Amniotic epithelial cell (primary cell): ENCODE measurements at regions not wholly inside any gene's neighbourhood (a gene's known extent, or its start where the extent isn't known, plus 50 kb on each side); places are given as distances from the start of the nearest gene placed in this dataset.

Experiments used
- DNase-seq: peaks from one replicate; pipeline ENCODE4 v3.0.0-alpha.2; 2010; ENCODE audit warnings: low read depth

- no peak for DNase-seq
These were observed 129.3 kb upstream of the PTCHD4 start for GRCh38 chr6:48240287-48240686.

GRCh38 chr6:48236375-48236774, 125.4 kb upstream of the PTCHD4 start:
- peak; percentile 19 for DNase-seq

- DNase-seq = no peak
These were observed 122.1 kb upstream of the PTCHD4 start for GRCh38 chr6:48233063-48233462.

- peak; percentile 71 for DNase-seq
These were observed 118.8 kb upstream of the PTCHD4 start for GRCh38 chr6:48229841-48230240.

GRCh38 chr6:48222241-48222640, 111.2 kb upstream of the PTCHD4 start:
- no peak for DNase-seq

- no peak for DNase-seq
These were observed 102.2 kb upstream of the PTCHD4 start for GRCh38 chr6:48213076-48213788.

GRCh38 chr6:48212501-48212900, 101.5 kb upstream of the PTCHD4 start:
- no peak for DNase-seq

- DNase-seq = no peak
These were observed 95.1 kb upstream of the PTCHD4 start for GRCh38 chr6:48206091-48206490.

- peak; percentile 54 for DNase-seq
These were observed 89.9 kb upstream of the PTCHD4 start for GRCh38 chr6:48200869-48201390.

GRCh38 chr6:48199499-48199898, 88.5 kb upstream of the PTCHD4 start:
- peak; percentile 28 for DNase-seq

GRCh38 chr6:48197941-48198340, 86.9 kb upstream of the PTCHD4 start:
- DNase-seq = no peak

GRCh38 chr6:48194596-48195295, 83.7 kb upstream of the PTCHD4 start:
- DNase-seq = no peak

GRCh38 chr6:48188158-48188557, 77.2 kb upstream of the PTCHD4 start:
- no peak for DNase-seq

GRCh38 chr6:48186746-48187145, 75.7 kb upstream of the PTCHD4 start:
- DNase-seq = no peak

GRCh38 chr6:48184648-48185047, 73.7 kb upstream of the PTCHD4 start:
- no peak for DNase-seq

- peak; percentile 31 for DNase-seq
These were observed 73.0 kb upstream of the PTCHD4 start for GRCh38 chr6:48183811-48184605.

- peak; percentile 12 for DNase-seq
These were observed 72.2 kb upstream of the PTCHD4 start for GRCh38 chr6:48183178-48183577.

- no peak for DNase-seq
These were observed 67.7 kb upstream of the PTCHD4 start for GRCh38 chr6:48178700-48179099.

- DNase-seq = no peak
These were observed 66.8 kb upstream of the PTCHD4 start for GRCh38 chr6:48177786-48178185.

- no peak for DNase-seq
These were observed 65.8 kb upstream of the PTCHD4 start for GRCh38 chr6:48176645-48177308.

GRCh38 chr6:48169635-48170034, 58.6 kb upstream of the PTCHD4 start:
- no peak for DNase-seq
